NCI-H187 treated with DMSO at 0.1 percent for 48 hours (cell line): ENCODE measurements at regions not wholly inside any gene's neighbourhood (a gene's known extent, or its start where the extent isn't known, plus 50 kb on each side); places are given as distances from the start of the nearest gene placed in this dataset.

Experiments used
- DNase-seq: peaks from one replicate; lab custom pipeline; 2025; lab: John Stamatoyannopoulos, UW

DNA sequence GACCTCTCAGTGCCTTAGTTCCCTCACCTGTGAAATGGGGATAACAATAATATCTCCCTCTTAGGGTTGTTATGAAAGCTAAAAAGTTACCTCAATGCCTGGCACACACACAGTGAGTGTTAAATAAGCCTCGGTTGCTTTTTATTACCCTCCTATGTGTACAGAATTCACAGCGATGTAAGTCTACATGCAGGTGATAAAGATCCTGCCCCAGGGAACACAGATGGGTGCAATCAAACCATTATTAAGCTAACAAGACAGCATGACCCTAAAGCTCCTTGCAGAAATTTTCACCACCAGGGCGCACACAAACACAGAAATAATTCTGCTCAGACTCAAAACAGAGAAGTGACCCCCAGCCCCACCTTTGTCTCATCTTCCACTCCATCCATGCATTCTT lies 261.9 kb downstream of the SNX10 start:
- DNase-seq = no peak

DNA sequence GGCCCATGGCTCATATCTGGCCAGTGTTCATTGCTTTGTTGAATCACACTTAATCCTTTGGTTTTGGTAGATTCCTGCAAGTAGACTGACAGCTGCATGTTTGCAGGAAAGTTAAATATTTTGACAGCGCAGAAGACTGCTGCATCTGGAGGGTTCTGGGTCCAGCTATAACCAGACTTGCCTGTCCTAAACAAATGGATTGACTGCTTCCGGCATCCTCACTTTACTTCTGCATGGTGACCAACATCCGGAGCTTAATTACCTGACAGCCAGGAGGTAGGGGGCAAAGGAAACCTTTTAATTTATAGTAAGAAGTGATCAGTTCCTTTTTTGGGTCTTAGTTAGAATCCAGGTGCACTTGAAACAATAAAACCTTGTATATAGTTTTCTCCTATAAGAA lies 263.3 kb downstream of the SNX10 start:
- DNase-seq = no peak

- DNase-seq = peak; percentile 23
These were observed 264.6 kb downstream of the SNX10 start for GRCh38 chr7:26556061-26556881.

GRCh38 chr7:26560526-26561256 lies 269.0 kb downstream of the SNX10 start:
- DNase-seq = no peak

DNA sequence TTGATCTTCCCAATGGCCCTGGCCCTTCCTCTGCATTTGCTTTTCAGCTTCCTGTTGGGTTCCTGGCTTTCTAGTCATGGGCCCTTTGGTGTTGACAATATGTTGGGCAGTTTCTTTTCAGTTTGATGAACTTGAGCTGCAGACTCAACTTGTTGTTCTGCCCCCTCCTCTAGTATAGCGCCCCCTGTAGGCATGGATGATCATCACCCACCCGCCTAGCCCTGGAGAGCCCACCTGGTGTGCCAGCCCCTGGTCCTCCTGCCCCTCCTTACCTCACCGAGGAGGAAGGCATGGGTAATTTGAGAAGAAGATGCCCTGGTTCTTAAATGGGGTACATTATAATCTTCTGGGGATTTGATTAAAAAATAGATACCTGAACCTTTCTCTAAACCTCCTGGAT lies 271.2 kb downstream of the SNX10 start:
- DNase-seq = no peak

- DNase-seq = no peak
These were observed 271.7 kb downstream of the SNX10 start for GRCh38 chr7:26563406-26563805.

DNA sequence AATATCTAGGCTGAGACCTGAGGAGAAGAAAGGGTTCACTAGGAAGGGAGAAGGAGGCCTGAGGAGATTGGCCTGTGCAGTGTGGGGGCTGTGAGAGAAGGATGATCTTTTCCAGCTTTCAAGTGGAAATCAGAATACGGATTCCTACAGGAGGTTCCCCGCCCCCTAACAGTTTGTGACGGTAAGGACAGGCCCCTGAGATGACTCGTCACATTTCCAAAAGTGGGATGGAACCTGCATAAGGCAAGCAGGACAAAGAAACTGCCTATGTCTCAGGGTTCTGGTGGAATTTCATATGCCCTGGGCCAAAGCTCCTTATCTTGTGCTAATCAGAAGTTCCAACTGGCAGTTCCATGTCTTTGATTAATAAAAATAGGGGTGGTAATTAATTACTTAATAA lies 275.6 kb downstream of the SNX10 start:
- DNase-seq = no peak

DNA sequence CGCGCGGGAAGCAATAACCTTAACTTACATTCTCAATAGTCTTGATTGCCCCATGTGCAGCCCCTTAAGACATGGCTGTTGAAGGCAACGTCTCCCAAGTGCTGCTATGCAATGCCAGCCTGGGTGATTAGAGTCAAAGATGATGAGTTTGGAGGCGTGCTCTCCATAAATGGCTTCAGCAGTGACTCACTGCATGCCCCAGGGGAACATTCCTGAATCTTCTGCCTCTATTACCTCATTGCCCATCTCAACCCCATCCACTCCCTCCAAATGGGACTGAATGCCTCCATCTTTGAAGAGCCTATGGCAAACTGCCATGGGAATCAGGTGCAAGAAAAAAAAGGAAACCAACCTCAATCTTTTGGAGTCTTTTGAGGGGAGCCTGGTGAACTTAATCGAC lies 282.8 kb downstream of the SNX10 start:
- DNase-seq = no peak

DNA sequence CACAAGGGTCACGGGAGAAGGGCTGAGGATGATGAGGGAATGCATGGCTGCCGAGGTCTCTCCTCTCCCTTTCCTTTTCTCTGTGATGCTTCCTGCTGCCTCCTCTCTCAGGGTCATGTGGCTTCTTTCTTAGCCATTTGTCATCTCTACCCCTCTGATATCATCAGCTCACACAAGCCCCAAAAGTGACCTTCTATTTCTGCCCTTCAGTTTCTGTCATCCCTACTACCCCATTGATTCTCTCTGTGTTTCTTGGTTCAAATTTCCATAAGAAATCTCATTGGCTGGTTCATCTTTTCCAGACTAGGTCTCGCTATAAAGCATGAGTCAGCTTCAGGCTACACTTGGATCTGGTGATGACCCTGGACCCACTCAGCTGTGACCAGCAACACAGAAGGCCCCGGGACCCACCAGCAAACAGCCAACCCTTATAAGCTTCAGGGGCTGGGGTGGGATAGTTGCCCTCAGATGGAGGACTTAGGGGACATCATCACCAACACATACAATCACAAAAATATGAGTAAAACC lies 284.3 kb downstream of the SKAP2 start:
- no peak for DNase-seq

- no peak for DNase-seq
These were observed 283.7 kb downstream of the SKAP2 start for GRCh38 chr7:26580711-26581110.

- DNase-seq = peak; percentile 97
These were observed 281.2 kb downstream of the SKAP2 start for GRCh38 chr7:26583094-26583648.

DNA sequence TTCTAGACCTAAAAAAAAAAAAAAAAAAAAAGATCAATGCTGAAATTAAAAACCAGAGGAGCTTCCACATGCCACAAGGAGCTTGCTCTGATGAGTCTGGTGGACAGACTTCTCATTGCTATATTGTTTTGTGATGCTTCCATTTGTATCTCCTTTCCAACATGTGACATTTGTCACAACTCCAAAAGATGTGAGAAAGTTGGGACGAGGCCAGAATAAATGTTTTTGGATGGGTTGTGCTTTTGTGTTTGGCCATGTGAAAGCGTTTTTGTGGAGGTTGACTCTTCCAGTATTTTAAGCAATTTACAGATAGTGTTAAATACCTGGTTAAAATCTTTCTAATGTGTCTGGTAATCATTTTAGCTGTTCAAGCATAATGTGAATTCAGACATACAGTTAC lies 280.1 kb downstream of the SKAP2 start:
- no peak for DNase-seq

GRCh38 chr7:26584987-26585665 lies 279.3 kb downstream of the SKAP2 start:
- peak; percentile 84 for DNase-seq

DNA sequence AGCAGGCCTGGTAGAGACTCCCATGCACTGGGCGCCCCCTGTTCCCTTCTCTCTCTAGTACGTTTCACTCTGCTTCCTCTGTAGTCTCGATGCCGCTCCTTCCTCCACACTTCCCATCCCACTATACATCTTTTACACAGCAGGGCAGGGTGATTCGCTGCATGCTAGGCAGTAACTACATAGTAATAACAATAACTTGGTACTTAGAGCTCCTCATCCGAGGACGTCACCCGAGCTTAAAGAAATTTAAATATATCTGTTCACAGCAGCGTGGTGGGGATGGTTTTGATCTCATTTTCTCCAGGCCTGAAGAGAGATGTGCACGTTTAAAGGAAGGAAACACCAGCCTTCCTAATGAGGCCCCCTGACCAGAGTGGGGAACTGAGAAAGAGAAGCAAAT lies 276.9 kb downstream of the SKAP2 start:
- DNase-seq = no peak

- no peak for DNase-seq
These were observed 275.9 kb downstream of the SKAP2 start for GRCh38 chr7:26588511-26588910.

GRCh38 chr7:26590709-26591108 lies 273.7 kb downstream of the SKAP2 start:
- DNase-seq = no peak

DNA sequence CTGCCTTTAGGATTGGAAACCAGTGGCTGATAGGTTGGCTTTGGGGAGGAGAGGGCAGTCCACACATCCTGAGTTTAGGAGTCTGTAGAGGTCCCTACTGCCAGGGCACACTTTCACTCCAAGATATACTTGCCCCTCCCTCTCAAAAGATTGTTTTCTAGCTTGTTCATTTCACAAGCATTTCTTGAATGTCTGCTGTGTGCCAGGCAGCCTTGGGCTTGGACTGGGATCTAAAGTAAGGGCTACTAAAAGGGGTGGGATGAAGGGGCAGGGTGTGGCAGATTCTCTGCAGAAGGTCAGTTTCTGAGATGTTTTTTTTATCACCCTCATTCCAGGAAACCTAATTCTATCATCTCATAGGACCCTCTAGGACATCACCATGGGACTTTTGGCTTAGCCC lies 272.4 kb downstream of the SKAP2 start:
- no peak for DNase-seq

- no peak for DNase-seq
These were observed 271.0 kb downstream of the SKAP2 start for GRCh38 chr7:26593393-26593792.

GRCh38 chr7:26593896-26594295 lies 270.5 kb downstream of the SKAP2 start:
- no peak for DNase-seq

DNA sequence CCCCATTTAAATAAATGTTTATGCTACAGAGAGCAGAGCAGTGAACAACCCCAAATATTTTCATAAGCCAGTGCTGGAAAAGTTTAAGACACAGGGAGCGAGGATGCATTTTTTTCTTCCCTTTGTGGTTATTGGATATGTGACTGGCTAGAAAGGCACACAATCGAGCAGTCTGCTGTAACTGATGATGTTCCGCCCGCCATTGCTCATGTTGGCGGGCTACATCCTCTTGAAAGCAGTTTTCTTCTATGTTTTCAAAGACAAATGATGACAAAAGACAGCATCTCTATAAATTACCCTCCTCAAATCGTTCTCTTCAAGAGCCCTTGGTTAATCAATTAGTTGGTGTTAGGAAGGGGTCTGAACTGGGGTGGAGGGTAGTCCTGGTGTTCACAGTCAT lies 269.8 kb downstream of the SKAP2 start:
- DNase-seq = no peak

- no peak for DNase-seq
These were observed 265.5 kb downstream of the SKAP2 start for GRCh38 chr7:26598867-26599266.

DNA sequence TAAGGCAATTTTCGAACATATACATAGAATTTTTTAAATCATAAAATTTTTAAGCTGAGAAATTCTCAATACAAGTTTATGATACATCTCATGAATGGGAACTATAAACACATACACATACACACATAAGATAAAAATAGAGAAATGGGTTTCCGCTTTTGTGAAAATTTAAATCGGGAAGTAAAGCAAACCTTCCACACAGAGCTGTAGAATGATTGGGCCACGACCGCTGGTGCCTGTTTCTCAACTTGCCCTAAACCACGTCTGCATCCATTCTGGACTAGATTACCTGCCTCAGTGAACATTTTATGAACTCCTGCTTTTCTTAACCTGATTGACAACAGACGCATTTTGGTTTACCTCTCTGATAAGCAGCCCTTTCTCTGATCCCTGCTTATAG lies 264.4 kb downstream of the SKAP2 start:
- DNase-seq = no peak
